Testis (tissue), 2 donors: ENCODE measurements at regions not wholly inside any gene's neighbourhood (a gene's known extent, or its start where the extent isn't known, plus 50 kb on each side); places are given as distances from the start of the nearest gene placed in this dataset.

Source experiments
- CTCF ChIP-seq, 3 experiments: fragments of 450-650 bp in 2 of 3; fragments of 200-600 bp in 1 of 3; sonication (generic) in 1 of 3; IDR thresholded peaks; one replicate each; pipeline ENCODE4 v1.5.1; 2016 to 2019; ENCODE audit warnings: antibody characterized with exemption in 3 of 3, mild to moderate bottlenecking in 2 of 3, moderate library complexity in 1 of 3
- POLR2A ChIP-seq: fragments of 450-650 bp; IDR thresholded peaks from one replicate; pipeline ENCODE4 v1.6.1; 2017; ENCODE audit warnings: antibody characterized with exemption, mild to moderate bottlenecking, moderate library complexity

DNA sequence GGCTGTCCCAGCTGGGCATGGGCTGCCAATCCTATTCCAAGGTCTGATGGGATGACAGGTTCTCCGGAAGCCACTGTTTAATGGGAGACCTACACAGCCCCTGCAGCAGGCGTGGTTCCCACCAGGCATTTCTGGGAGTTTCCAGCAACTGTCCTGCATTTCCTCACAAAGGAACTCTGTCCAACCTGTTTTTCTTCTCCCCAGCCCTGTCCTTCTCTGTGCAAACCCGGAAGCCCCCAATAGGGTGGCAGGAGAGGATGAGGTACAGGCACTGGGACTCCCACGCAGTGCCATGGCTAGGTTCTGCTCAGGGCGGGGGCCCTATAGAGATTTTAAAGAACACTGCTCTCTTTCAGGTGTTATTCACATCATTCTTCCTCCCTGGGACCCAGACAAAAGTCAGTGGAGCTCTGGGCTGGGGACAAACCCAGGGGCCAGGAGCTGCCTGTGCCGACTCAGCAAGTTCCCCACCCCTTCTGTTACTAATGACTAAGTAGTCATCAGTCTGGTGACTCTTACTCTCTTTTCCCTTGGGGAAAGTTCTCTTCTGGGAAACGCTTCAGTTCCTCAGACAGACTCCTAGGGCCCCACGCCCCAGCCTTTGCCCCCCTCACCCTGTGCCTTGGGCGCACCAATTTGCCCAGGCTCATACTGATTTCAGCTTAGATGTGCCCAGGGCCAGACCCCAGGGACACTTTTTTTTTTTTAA, 97.7 kb downstream of the CD47 start:
- TF ChIP-seq POLR2A (no peak), CTCF (IDR thresholded peaks at IDR 0.05) (no peak)
